Mesothelial cell of epicardium (in vitro differentiated cells): ENCODE measurements at regions not wholly inside any gene's neighbourhood (a gene's known extent, or its start where the extent isn't known, plus 50 kb on each side); places are given as distances from the start of the nearest gene placed in this dataset.

Experiments
- DNase-seq, 2 experiments: peaks; one replicate each; pipeline ENCODE4 v3.0.0; 2021; ENCODE audit warnings: low spot score in 2 of 2; ENCODE audit not compliant: unreplicated experiment in 2 of 2
- H3K27ac Mint-ChIP-seq: 2 replicates; pipeline ENCODE4 v1.8.0; 2021; ENCODE audit warnings: mixed read lengths
- H3K27me3 Mint-ChIP-seq: 2 replicates; pipeline ENCODE4 v1.8.0; 2021; ENCODE audit warnings: low read depth, mixed read lengths
- H3K36me3 Mint-ChIP-seq: 2 replicates; pipeline ENCODE4 v1.8.0; 2021; ENCODE audit warnings: mixed read lengths
- H3K4me1 Mint-ChIP-seq: 2 replicates; pipeline ENCODE4 v1.8.0; 2021; ENCODE audit warnings: mixed read lengths
- H3K4me3 Mint-ChIP-seq: 2 replicates; pipeline ENCODE4 v1.8.0; 2021; ENCODE audit warnings: mild to moderate bottlenecking, moderate library complexity, mixed read lengths
- H3K9me3 Mint-ChIP-seq: 2 replicates; pipeline ENCODE4 v1.8.0; 2021; ENCODE audit warnings: mixed read lengths
- TF ChIP-seq, protein P1 (sequence below): fragments of 200-600 bp; sonication (generic); IDR thresholded peaks from one replicate; pipeline ENCODE4 v1.5.0; 2021; ENCODE audit warnings: antibody characterized with exemption; ENCODE audit not compliant: unreplicated experiment

DNA sequence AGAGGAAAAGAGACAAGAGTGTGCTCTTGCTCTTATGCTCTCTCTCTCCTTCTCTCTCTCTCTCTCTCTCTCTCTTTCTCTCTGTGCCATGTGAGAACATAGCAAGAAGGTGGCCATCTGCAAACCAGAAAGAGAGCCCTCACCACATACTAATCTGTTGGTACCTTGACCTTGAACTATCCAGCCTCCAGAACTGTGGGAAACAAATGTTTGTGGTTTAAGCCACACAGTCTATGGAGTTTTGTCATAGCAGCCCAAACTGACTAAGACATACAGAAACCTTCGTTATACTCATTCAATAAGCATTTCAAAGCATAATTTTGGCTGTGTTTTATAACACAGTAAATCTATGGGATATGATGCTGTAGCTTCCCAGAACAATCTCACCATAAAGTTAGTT lies 56.4 kb upstream of the PLPP4 start:
- Mint-ChIP-seq H3K27ac (no peak overlapping the region), H3K4me1 (peaks cover 10% of the 10 kb centered on the region)
- no peak for DNase-seq

DNA sequence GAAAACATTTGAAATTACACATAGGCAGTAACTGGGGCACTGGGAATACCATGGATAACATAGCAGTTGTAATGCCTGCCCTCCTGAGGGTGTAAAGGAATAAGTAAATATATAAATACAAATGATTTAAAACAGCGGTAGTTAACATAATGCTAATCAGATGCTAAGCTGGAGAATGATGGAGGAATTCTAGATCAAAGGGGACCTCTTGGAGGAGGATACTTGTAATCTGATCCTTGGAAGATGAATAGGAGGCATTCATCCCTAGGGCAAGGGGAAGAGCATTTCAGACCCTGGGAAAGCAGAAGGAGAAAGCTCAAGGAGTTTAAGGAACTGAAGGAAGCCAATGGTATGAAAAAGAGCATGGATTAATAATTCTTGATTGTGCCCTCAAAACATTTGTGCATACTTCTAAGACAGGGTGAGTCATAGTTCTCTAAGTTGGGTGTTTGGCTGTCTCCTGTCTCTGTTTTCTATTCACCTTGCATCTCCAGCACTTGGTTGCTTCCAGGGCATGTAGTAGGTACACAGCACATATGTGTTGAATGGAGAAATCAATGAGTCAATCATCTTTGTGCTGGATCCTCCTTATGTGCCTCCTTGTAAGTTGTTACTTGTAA lies 54.8 kb upstream of the PLPP4 start:
- H3K9me3 Mint-ChIP-seq = peaks cover 16% of the 10 kb centered on the region
- TF ChIP-seq, protein P1, sequence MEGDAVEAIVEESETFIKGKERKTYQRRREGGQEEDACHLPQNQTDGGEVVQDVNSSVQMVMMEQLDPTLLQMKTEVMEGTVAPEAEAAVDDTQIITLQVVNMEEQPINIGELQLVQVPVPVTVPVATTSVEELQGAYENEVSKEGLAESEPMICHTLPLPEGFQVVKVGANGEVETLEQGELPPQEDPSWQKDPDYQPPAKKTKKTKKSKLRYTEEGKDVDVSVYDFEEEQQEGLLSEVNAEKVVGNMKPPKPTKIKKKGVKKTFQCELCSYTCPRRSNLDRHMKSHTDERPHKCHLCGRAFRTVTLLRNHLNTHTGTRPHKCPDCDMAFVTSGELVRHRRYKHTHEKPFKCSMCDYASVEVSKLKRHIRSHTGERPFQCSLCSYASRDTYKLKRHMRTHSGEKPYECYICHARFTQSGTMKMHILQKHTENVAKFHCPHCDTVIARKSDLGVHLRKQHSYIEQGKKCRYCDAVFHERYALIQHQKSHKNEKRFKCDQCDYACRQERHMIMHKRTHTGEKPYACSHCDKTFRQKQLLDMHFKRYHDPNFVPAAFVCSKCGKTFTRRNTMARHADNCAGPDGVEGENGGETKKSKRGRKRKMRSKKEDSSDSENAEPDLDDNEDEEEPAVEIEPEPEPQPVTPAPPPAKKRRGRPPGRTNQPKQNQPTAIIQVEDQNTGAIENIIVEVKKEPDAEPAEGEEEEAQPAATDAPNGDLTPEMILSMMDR = no peak
- peaks cover 10% of the 10 kb centered on the region for H3K4me1 Mint-ChIP-seq
- no peak for DNase-seq
- no peak overlapping the region for H3K27ac Mint-ChIP-seq
- H3K27me3 Mint-ChIP-seq = peaks cover 9% of the 10 kb centered on the region
- H3K4me3 Mint-ChIP-seq = no peak overlapping the region
- no peaks in the 10 kb centered on the region for H3K36me3 Mint-ChIP-seq

More for the DNA sequence above, 56.4 kb upstream of the PLPP4 start:
- no peaks in the 10 kb centered on the region for H3K36me3 Mint-ChIP-seq
- TF ChIP-seq, protein P1 = no peak
- peaks cover 18% of the 10 kb centered on the region for H3K9me3 Mint-ChIP-seq
- peaks cover 4% of the 10 kb centered on the region for H3K27me3 Mint-ChIP-seq
- H3K4me3 Mint-ChIP-seq = no peak overlapping the region

GRCh38 chr10:120403109-120403508 lies 53.9 kb upstream of the PLPP4 start:
- Mint-ChIP-seq H3K9me3 (peaks cover 12% of the 10 kb centered on the region), H3K27me3 (peaks cover 14% of the 10 kb centered on the region), H3K27ac (no peak overlapping the region), H3K36me3 (no peaks in the 10 kb centered on the region), H3K4me3 (no peak overlapping the region), H3K4me1 (peaks cover 10% of the 10 kb centered on the region)
- TF ChIP-seq, protein P1 = no peak
- no peak for DNase-seq

GRCh38 chr10:120406376-120406775 lies 50.7 kb upstream of the PLPP4 start:
- Mint-ChIP-seq H3K27me3 (peaks cover 30% of the 10 kb centered on the region), H3K36me3 (no peaks in the 10 kb centered on the region), H3K4me3 (no peak overlapping the region), H3K9me3 (peaks cover 6% of the 10 kb centered on the region), H3K4me1 (no peaks in the 10 kb centered on the region), H3K27ac (no peak overlapping the region)
- TF ChIP-seq, protein P1 = no peak
- DNase-seq = no peak
